Activated CD4-positive, alpha-beta T cell treated with anti-CD3 and anti-CD28 coated beads, Interleukin-2, amount 10 ng/mL, durations not matched to agents 24 days and 14 days (primary cell): ENCODE measurements at regions not wholly inside any gene's neighbourhood (a gene's known extent, or its start where the extent isn't known, plus 50 kb on each side); places are given as distances from the start of the nearest gene placed in this dataset.

Source experiments
- DNase-seq: peaks from one replicate; pipeline ENCODE4 v3.0.0; 2022
- H3K27ac Mint-ChIP-seq: one replicate; pipeline ENCODE4 v1.8.0; 2022; ENCODE audit warnings: mild to moderate bottlenecking, mixed read lengths
- H3K27me3 Mint-ChIP-seq: one replicate; pipeline ENCODE4 v1.8.0; 2022; ENCODE audit warnings: mixed read lengths
- H3K36me3 Mint-ChIP-seq: one replicate; pipeline ENCODE4 v1.8.0; 2022; ENCODE audit warnings: low read depth, mild to moderate bottlenecking, mixed read lengths
- H3K4me1 Mint-ChIP-seq: one replicate; pipeline ENCODE4 v1.8.0; 2021; ENCODE audit warnings: mixed read lengths
- H3K4me3 Mint-ChIP-seq: one replicate; pipeline ENCODE4 v1.8.0; 2022; ENCODE audit warnings: mild to moderate bottlenecking, moderate library complexity, mixed read lengths
- H3K9me3 Mint-ChIP-seq: one replicate; pipeline ENCODE4 v1.8.0; 2021; ENCODE audit warnings: mixed read lengths
- intact Hi-C: fragments of 100-400 bp; cut with micrococcal nuclease; formaldehyde crosslinking; loops from one replicate; pipeline ENCODE4 v1.15.1; 2023

- intact Hi-C loops, result no loop called here
- Mint-ChIP-seq H3K27me3 (no peaks in the 10 kb centered on the region), H3K27ac (no peak overlapping the region)
Observed at GRCh38 chr6:113089056-113089455, 741.9 kb downstream of the RFPL4B start.

GRCh38 chr6:113092795-113093194 lies 745.7 kb downstream of the RFPL4B start:
- H3K36me3 Mint-ChIP-seq, result no peaks in the 10 kb centered on the region
- H3K27me3 Mint-ChIP-seq, result no peaks in the 10 kb centered on the region
- intact Hi-C loops, result no loop called here
- no peaks in the 10 kb centered on the region for H3K9me3 Mint-ChIP-seq
- H3K27ac Mint-ChIP-seq, result no peak overlapping the region
- no peak overlapping the region for H3K4me3 Mint-ChIP-seq
- H3K4me1 Mint-ChIP-seq, result no peaks in the 10 kb centered on the region
- DNase-seq, result no peak

More at GRCh38 chr6:113089056-113089455, 741.9 kb downstream of the RFPL4B start:
- Mint-ChIP-seq H3K4me1 (no peaks in the 10 kb centered on the region), H3K9me3 (no peaks in the 10 kb centered on the region), H3K4me3 (no peak overlapping the region), H3K36me3 (no peaks in the 10 kb centered on the region)
- no peak for DNase-seq

- no peaks in the 10 kb centered on the region for H3K4me1 Mint-ChIP-seq
- no peak overlapping the region for H3K4me3 Mint-ChIP-seq
- intact Hi-C loops, result no loop called here
- no peaks in the 10 kb centered on the region for H3K9me3 Mint-ChIP-seq
- no peak for DNase-seq
- no peaks in the 10 kb centered on the region for H3K36me3 Mint-ChIP-seq
- no peak overlapping the region for H3K27ac Mint-ChIP-seq
- H3K27me3 Mint-ChIP-seq, result no peaks in the 10 kb centered on the region
Observed at GRCh38 chr6:113094779-113095178, 747.6 kb downstream of the RFPL4B start.

GRCh38 chr6:113095841-113096240 lies 748.7 kb downstream of the RFPL4B start:
- intact Hi-C loops, result no loop called here
- Mint-ChIP-seq H3K36me3 (no peaks in the 10 kb centered on the region), H3K4me3 (no peak overlapping the region), H3K4me1 (no peaks in the 10 kb centered on the region), H3K27me3 (no peaks in the 10 kb centered on the region), H3K9me3 (no peaks in the 10 kb centered on the region), H3K27ac (no peak overlapping the region)
- no peak for DNase-seq

GRCh38 chr6:113102761-113103160 lies 754.4 kb upstream of the MARCKS start:
- intact Hi-C loops, result no loop called here
- H3K36me3 Mint-ChIP-seq, result no peaks in the 10 kb centered on the region
- H3K27ac Mint-ChIP-seq, result no peak overlapping the region
- H3K9me3 Mint-ChIP-seq, result no peaks in the 10 kb centered on the region
- H3K4me3 Mint-ChIP-seq, result no peak overlapping the region
- no peaks in the 10 kb centered on the region for H3K27me3 Mint-ChIP-seq
- no peaks in the 10 kb centered on the region for H3K4me1 Mint-ChIP-seq
- DNase-seq, result no peak

GRCh38 chr6:113103634-113104361 lies 753.3 kb upstream of the MARCKS start:
- Mint-ChIP-seq H3K4me3 (no peak overlapping the region), H3K9me3 (no peaks in the 10 kb centered on the region)
- intact Hi-C loops, result no loop called here

GRCh38 chr6:113104541-113104940 lies 752.6 kb upstream of the MARCKS start:
- no peak overlapping the region for H3K27ac Mint-ChIP-seq

More at GRCh38 chr6:113103634-113104361, 753.3 kb upstream of the MARCKS start:
- no peak for DNase-seq
- no peaks in the 10 kb centered on the region for H3K4me1 Mint-ChIP-seq
- no peaks in the 10 kb centered on the region for H3K27me3 Mint-ChIP-seq
- H3K27ac Mint-ChIP-seq, result no peak overlapping the region
- H3K36me3 Mint-ChIP-seq, result no peaks in the 10 kb centered on the region

GRCh38 chr6:113104951-113105350 lies 752.2 kb upstream of the MARCKS start:
- intact Hi-C loops, result no loop called here
- no peak for DNase-seq
- no peak overlapping the region for H3K27ac Mint-ChIP-seq
- H3K27me3 Mint-ChIP-seq, result no peaks in the 10 kb centered on the region
- no peaks in the 10 kb centered on the region for H3K4me1 Mint-ChIP-seq
- no peak overlapping the region for H3K4me3 Mint-ChIP-seq
- H3K9me3 Mint-ChIP-seq, result no peaks in the 10 kb centered on the region
- no peaks in the 10 kb centered on the region for H3K36me3 Mint-ChIP-seq

More at GRCh38 chr6:113104541-113104940, 752.6 kb upstream of the MARCKS start:
- Mint-ChIP-seq H3K4me3 (no peak overlapping the region), H3K27me3 (no peaks in the 10 kb centered on the region), H3K36me3 (no peaks in the 10 kb centered on the region), H3K9me3 (no peaks in the 10 kb centered on the region), H3K4me1 (no peaks in the 10 kb centered on the region)
- no peak for DNase-seq
- intact Hi-C loops, result no loop called here

GRCh38 chr6:113110211-113110610 lies 746.9 kb upstream of the MARCKS start:
- DNase-seq, result no peak
- H3K36me3 Mint-ChIP-seq, result no peaks in the 10 kb centered on the region
- intact Hi-C loops, result no loop called here
- peaks cover 5% of the 10 kb centered on the region for H3K9me3 Mint-ChIP-seq
- H3K4me3 Mint-ChIP-seq, result no peak overlapping the region
- H3K27me3 Mint-ChIP-seq, result no peaks in the 10 kb centered on the region
- no peaks in the 10 kb centered on the region for H3K4me1 Mint-ChIP-seq
- no peak overlapping the region for H3K27ac Mint-ChIP-seq

GRCh38 chr6:113111550-113111949 lies 745.6 kb upstream of the MARCKS start:
- DNase-seq, result no peak
- Mint-ChIP-seq H3K4me3 (no peak overlapping the region), H3K4me1 (no peaks in the 10 kb centered on the region), H3K36me3 (no peaks in the 10 kb centered on the region), H3K9me3 (peaks cover 5% of the 10 kb centered on the region), H3K27me3 (no peaks in the 10 kb centered on the region), H3K27ac (no peak overlapping the region)
- intact Hi-C loops, result no loop called here

- no peak for DNase-seq
- intact Hi-C loops, result no loop called here
- Mint-ChIP-seq H3K36me3 (no peaks in the 10 kb centered on the region), H3K27ac (no peak overlapping the region), H3K4me1 (no peaks in the 10 kb centered on the region), H3K27me3 (no peaks in the 10 kb centered on the region), H3K4me3 (no peak overlapping the region), H3K9me3 (peaks cover 5% of the 10 kb centered on the region)
Observed at GRCh38 chr6:113112086-113112485, 745.1 kb upstream of the MARCKS start.

GRCh38 chr6:113115196-113115595 lies 741.9 kb upstream of the MARCKS start:
- Mint-ChIP-seq H3K4me3 (no peak overlapping the region), H3K4me1 (no peaks in the 10 kb centered on the region), H3K27me3 (no peaks in the 10 kb centered on the region), H3K36me3 (no peaks in the 10 kb centered on the region), H3K27ac (no peak overlapping the region), H3K9me3 (peaks cover 5% of the 10 kb centered on the region)
- intact Hi-C loops, result no loop called here
- no peak for DNase-seq

GRCh38 chr6:113120224-113120581 lies 736.9 kb upstream of the MARCKS start:
- no peak overlapping the region for H3K27ac Mint-ChIP-seq
- no peaks in the 10 kb centered on the region for H3K9me3 Mint-ChIP-seq
- no peaks in the 10 kb centered on the region for H3K36me3 Mint-ChIP-seq
- no peaks in the 10 kb centered on the region for H3K27me3 Mint-ChIP-seq
- no peak for DNase-seq
- no peak overlapping the region for H3K4me3 Mint-ChIP-seq
- intact Hi-C loops, result no loop called here
- no peaks in the 10 kb centered on the region for H3K4me1 Mint-ChIP-seq

- no peak for DNase-seq
- no peak overlapping the region for H3K4me3 Mint-ChIP-seq
- no peaks in the 10 kb centered on the region for H3K9me3 Mint-ChIP-seq
- no peaks in the 10 kb centered on the region for H3K4me1 Mint-ChIP-seq
- no peak overlapping the region for H3K27ac Mint-ChIP-seq
- no peaks in the 10 kb centered on the region for H3K27me3 Mint-ChIP-seq
- no peaks in the 10 kb centered on the region for H3K36me3 Mint-ChIP-seq
- intact Hi-C loops, result no loop called here
Observed at GRCh38 chr6:113120582-113121285, 736.4 kb upstream of the MARCKS start.
